Ovary (tissue), 7 donors: ENCODE measurements at regions not wholly inside any gene's neighbourhood (a gene's known extent, or its start where the extent isn't known, plus 50 kb on each side); places are given as distances from the start of the nearest gene placed in this dataset.

Experiments
- DNase-seq, 5 donors: peaks; one replicate each; pipeline ENCODE4 v3.0.0-alpha.2; 2019 to 2020
- H3K27ac ChIP-seq, 2 donors: fragments of 200-600 bp; one replicate each; pipeline versions ENCODE4 v1.5.1 to v1.8.0; 2019 to 2022
- H3K27me3 ChIP-seq: fragments of 200-600 bp; one replicate; pipeline ENCODE4 v1.8.0; 2022
- H3K36me3 ChIP-seq: fragments of 200-600 bp; sonication (generic); one replicate; pipeline ENCODE4 v1.5.1; 2019
- H3K4me1 ChIP-seq: one replicate; pipeline ENCODE4 v1.8.1; 2013; ENCODE audit warnings: mild to moderate bottlenecking, moderate library complexity; ENCODE audit not compliant: insufficient read depth
- H3K4me3 ChIP-seq: fragments of 200-600 bp; sonication (generic); one replicate; pipeline ENCODE4 v1.5.1; 2017
- H3K9me3 ChIP-seq, 2 donors: fragments of 200-600 bp in 1 of 2; sonication (generic) in 1 of 2; one replicate each; pipeline versions ENCODE4 v1.5.1 to v1.8.1; 2013 to 2019; ENCODE audit warnings: mild to moderate bottlenecking in 1 of 2, moderate library complexity in 1 of 2
- EP300 ChIP-seq: sonication (generic); formaldehyde crosslinking; IDR thresholded peaks from one replicate; pipeline ENCODE4 v1.6.1; 2017; ENCODE audit warnings: antibody characterized with exemption
- POLR2A ChIP-seq: fragments of 450-650 bp; IDR thresholded peaks from one replicate; pipeline ENCODE4 v1.6.1; 2017; ENCODE audit warnings: antibody characterized with exemption, mild to moderate bottlenecking, moderate library complexity
- WGBS, 3 donors: extraction: QIAGEN DNeasy Blood & Tissue Kit in 1 of 3; methylation state at CpG; one replicate each; pipeline versions ENCODE4 v1.1.5 to v1.1.7; 2013 to 2017; 5-methylcytosine and 5-hydroxymethylcytosine counted together
- intact Hi-C, 4 donors: fragments of 100-400 bp; cut with DNase I; formaldehyde crosslinking; loops; one replicate each; pipeline versions ENCODE4 v1.11.0 to v1.15.1; 2022 to 2023
- TF ChIP-seq, protein P1 (sequence below), 3 donors: fragments of 450-650 bp in 2 of 3; fragments of 200-600 bp in 1 of 3; IDR thresholded peaks; one replicate each; pipeline versions ENCODE4 v1.5.1 to v1.8.0; 2016 to 2022; ENCODE audit warnings: antibody characterized with exemption in 3 of 3, mild to moderate bottlenecking in 1 of 3
- donor health status: DM: no; HTN: no; CAD: no; lungs with moderate emphysema.
- donor health status: DM: no; HTN: no; CAD: no.
- donor health status: Bipolar disorder and iron deficiency.
- donor health status: DM: no; HTN: no; CAD: no.
- donor health status: DM: yes; HTN: yes; CAD: no.

DNA sequence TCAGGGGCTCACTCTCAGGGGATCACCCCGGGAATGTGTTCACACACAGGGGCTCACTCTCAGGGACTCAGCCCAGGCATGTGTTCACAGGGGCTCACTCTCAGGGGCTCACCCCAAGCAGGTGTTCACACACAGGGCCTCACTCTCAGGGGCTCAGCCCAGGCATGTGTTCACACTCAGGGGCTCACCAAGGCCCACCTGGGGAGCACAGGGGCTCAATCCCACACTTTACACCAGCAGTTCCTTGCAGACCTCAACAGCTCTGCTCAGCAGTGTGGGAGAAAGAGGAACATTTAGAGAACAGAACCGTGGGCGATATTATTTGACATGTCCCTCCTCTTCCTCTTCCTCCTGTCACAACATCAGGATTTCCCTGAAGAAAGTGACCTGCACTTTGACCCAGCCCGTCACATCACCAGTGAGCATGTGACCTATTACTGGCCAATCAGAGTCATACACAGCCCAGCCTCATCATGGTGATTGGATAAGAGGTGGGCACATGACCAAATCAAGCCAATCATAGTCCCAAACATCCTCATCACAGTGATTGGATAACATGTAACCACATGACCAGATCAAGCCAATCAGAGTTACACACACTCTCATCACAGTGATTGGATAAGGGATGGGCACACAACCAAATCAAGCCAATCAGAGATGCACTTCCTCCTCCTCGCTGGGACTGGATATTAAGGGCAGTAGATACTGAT lies 359.4 kb upstream of the SFSWAP start:
- TF ChIP-seq, protein P1, sequence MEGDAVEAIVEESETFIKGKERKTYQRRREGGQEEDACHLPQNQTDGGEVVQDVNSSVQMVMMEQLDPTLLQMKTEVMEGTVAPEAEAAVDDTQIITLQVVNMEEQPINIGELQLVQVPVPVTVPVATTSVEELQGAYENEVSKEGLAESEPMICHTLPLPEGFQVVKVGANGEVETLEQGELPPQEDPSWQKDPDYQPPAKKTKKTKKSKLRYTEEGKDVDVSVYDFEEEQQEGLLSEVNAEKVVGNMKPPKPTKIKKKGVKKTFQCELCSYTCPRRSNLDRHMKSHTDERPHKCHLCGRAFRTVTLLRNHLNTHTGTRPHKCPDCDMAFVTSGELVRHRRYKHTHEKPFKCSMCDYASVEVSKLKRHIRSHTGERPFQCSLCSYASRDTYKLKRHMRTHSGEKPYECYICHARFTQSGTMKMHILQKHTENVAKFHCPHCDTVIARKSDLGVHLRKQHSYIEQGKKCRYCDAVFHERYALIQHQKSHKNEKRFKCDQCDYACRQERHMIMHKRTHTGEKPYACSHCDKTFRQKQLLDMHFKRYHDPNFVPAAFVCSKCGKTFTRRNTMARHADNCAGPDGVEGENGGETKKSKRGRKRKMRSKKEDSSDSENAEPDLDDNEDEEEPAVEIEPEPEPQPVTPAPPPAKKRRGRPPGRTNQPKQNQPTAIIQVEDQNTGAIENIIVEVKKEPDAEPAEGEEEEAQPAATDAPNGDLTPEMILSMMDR (IDR thresholded peaks at IDR 0.05), result no peak
- TF ChIP-seq POLR2A, result no peak
- no peak for TF ChIP-seq EP300
- WGBS, 3 donors, result 90 to 92% (median 92%) methylated on average over 5 of the region's 5 CpGs
- DNase-seq, result no peak
- intact Hi-C loops, result loop anchor here in 1 of 4 donors (10.0 kb wide), 1 partner anchor 473 kb away; the partner anchor contains the start of gene MMP17
- no peaks in the 10 kb centered on the region for H3K9me3 ChIP-seq
- H3K36me3 ChIP-seq, result no peaks in the 10 kb centered on the region
- no peaks in the 10 kb centered on the region for H3K27me3 ChIP-seq
- no peak overlapping the region for H3K4me3 ChIP-seq
- peaks cover 23% of the 10 kb centered on the region for H3K4me1 ChIP-seq
- no peak overlapping the region for H3K27ac ChIP-seq

DNA sequence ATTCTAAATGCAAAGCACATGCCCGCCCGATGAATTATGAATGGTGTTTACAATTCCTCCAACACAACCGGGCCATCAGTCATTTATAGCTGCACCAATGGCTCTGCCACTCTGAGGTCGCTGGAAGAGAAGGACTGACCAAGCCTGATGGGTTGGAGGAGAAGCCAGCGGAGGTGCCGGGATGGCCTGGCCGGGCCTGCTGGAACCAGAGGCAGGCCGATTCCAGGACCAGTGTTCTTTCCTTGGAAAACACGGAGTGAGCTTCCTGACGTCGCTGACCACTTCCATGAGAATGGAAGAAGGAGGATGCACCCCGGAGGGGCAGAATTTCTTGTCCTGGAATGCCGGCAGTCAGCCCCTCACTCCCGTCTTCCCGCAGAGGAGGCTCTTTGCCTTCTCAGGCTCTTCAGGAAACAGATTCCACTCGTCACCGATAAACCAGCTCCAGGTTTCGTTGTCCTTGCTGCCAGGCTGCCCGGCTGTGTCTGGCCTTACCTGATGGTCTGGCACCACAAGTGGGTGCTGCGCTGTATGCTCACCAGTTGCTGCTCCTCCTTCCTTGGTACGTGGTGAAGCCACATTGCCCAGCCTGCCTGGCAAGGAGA lies 358.5 kb upstream of the SFSWAP start:
- DNase-seq, result no peak
- TF ChIP-seq, protein P1 (IDR thresholded peaks at IDR 0.05), result no peak
- TF ChIP-seq EP300, result no peak
- no peak for TF ChIP-seq POLR2A
- intact Hi-C loops, result loop anchor here in 1 of 4 donors (10.0 kb wide), 1 partner anchor 472 kb away; the partner anchor contains the start of gene MMP17
- WGBS, 3 donors, result 92 to 95% (median 93%) methylated on average over 21 of the region's 21 CpGs
- H3K4me3 ChIP-seq, result no peak overlapping the region
- no peaks in the 10 kb centered on the region for H3K27me3 ChIP-seq
- no peak overlapping the region for H3K27ac ChIP-seq
- no peaks in the 10 kb centered on the region for H3K36me3 ChIP-seq
- no peaks in the 10 kb centered on the region for H3K9me3 ChIP-seq
- H3K4me1 ChIP-seq, result peaks cover 21% of the 10 kb centered on the region

DNA sequence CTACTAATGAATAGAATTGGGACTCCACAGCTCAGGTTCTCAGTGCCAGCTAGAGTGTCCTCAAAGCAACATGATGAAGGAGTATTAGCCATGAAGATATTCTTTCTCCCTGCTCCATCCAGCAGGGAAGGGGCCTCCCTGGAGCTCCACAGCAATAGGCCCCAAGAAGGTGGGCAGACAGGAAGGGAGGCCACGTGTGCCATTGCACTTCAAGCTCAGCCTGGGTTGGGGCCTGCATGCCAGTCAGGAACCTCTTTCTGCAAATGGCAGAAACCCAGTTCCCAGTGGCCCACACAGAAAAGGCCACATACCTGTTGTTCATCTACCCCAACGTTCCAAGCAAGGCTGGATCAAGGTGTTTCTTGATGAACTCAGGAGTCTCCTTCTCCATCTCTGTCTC lies 357.5 kb upstream of the SFSWAP start:
- TF ChIP-seq EP300, result no peak
- no peak for TF ChIP-seq POLR2A
- TF ChIP-seq, protein P1 (IDR thresholded peaks at IDR 0.05), result no peak
- Histone ChIP-seq H3K27me3 (no peaks in the 10 kb centered on the region), H3K4me1 (peaks cover 14% of the 10 kb centered on the region), H3K4me3 (no peak overlapping the region), H3K27ac (no peak overlapping the region), H3K36me3 (no peaks in the 10 kb centered on the region), H3K9me3 (no peaks in the 10 kb centered on the region)
- DNase-seq, result no peak
- intact Hi-C loops, result loop anchor here in 1 of 4 donors (10.0 kb wide), 1 partner anchor 471 kb away; the partner anchor contains the start of gene MMP17
- WGBS, 3 donors, result 70 to 88% (median 86%) methylated on average over 2 of the region's 2 CpGs

DNA sequence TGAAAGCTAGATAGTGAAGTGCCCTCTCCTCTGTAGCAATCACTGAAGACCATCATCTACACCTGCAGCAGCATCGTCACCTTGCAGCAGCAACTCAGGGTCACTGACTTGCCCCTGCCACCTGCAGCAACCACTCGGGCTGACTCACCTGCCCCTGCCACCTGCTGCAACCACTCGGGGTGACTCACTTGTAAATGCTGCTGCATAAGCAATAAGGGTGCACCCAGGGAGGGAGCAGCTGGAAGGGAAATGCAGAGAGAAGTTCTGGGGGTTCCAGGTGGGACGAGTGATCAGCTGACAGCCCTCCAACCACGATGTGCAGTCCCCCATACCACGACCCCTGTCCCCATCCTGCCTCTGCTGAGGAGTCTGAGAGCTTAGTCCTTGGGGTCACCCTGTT lies 357.1 kb upstream of the SFSWAP start:
- no peaks in the 10 kb centered on the region for H3K27me3 ChIP-seq
- no peak for DNase-seq
- H3K4me1 ChIP-seq, result peaks cover 14% of the 10 kb centered on the region
- no peaks in the 10 kb centered on the region for H3K9me3 ChIP-seq
- H3K36me3 ChIP-seq, result no peaks in the 10 kb centered on the region
- WGBS, 3 donors, result 65 to 75% (median 72%) methylated on average over 6 of the region's 6 CpGs
- no peak overlapping the region for H3K27ac ChIP-seq
- intact Hi-C loops, result loop anchor here in 1 of 4 donors (10.0 kb wide), 1 partner anchor 471 kb away; the partner anchor contains the start of gene MMP17
- TF ChIP-seq, protein P1 (IDR thresholded peaks at IDR 0.05), result no peak
- TF ChIP-seq EP300 (no peak), POLR2A (no peak)
- H3K4me3 ChIP-seq, result no peak overlapping the region
